C4-2B (cell line): ENCODE measurements at regions not wholly inside any gene's neighbourhood (a gene's known extent, or its start where the extent isn't known, plus 50 kb on each side); places are given as distances from the start of the nearest gene placed in this dataset.

Experiments
- ZFX ChIP-seq: fragments of 450-650 bp; IDR thresholded peaks from 2 replicates; pipeline ENCODE4 v1.6.1; 2017
- TF ChIP-seq, protein P1 (sequence below): fragments of 450-650 bp; conservative IDR thresholded peaks from 2 replicates; pipeline ENCODE4 v1.5.1; 2017; ENCODE audit warnings: mild to moderate bottlenecking

DNA sequence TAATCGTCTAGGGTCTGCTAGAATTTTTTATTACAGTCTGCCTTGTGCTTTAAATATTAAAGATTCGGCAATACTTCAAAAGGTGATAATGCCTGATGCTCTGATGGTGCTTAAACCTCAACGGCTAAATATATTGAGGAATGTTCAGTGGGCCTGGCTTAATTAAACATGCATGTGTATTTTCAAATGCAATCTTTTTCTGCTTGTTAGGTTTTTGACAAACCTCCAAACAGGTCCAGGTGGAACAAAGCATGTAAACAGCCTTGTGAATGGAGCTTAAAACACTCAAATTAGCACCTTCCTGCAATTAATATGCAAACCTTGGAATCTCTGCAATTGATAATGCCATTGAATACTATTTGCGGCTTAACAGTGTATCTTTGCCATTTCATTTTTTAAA lies 334.9 kb downstream of the BARHL2 start:
- TF ChIP-seq, protein P1, sequence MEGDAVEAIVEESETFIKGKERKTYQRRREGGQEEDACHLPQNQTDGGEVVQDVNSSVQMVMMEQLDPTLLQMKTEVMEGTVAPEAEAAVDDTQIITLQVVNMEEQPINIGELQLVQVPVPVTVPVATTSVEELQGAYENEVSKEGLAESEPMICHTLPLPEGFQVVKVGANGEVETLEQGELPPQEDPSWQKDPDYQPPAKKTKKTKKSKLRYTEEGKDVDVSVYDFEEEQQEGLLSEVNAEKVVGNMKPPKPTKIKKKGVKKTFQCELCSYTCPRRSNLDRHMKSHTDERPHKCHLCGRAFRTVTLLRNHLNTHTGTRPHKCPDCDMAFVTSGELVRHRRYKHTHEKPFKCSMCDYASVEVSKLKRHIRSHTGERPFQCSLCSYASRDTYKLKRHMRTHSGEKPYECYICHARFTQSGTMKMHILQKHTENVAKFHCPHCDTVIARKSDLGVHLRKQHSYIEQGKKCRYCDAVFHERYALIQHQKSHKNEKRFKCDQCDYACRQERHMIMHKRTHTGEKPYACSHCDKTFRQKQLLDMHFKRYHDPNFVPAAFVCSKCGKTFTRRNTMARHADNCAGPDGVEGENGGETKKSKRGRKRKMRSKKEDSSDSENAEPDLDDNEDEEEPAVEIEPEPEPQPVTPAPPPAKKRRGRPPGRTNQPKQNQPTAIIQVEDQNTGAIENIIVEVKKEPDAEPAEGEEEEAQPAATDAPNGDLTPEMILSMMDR = no peak
- TF ChIP-seq ZFX = no peak
